ENCODE measurements at regions not wholly inside any gene's neighbourhood (a gene's known extent, or its start where the extent isn't known, plus 50 kb on each side); places are given as distances from the start of the nearest gene placed in this dataset.

GRCh38 chr18:30500240-30500945 is 542.1 kb downstream of the DSC3 start:
- Mint-ChIP-seq H3K4me3 (no peak overlapping the region), H3K4me1 (ENCODE audit: low read depth) (no peaks in the 10 kb centered on the region), H3K9me3 (peaks cover 8% of the 10 kb centered on the region), H3K36me3 (ENCODE audit: low read depth) (no peaks in the 10 kb centered on the region), H3K27ac (no peak overlapping the region), H3K27me3 (ENCODE audit: insufficient read depth) (no peaks in the 10 kb centered on the region)
- TF ChIP-seq, protein P1, sequence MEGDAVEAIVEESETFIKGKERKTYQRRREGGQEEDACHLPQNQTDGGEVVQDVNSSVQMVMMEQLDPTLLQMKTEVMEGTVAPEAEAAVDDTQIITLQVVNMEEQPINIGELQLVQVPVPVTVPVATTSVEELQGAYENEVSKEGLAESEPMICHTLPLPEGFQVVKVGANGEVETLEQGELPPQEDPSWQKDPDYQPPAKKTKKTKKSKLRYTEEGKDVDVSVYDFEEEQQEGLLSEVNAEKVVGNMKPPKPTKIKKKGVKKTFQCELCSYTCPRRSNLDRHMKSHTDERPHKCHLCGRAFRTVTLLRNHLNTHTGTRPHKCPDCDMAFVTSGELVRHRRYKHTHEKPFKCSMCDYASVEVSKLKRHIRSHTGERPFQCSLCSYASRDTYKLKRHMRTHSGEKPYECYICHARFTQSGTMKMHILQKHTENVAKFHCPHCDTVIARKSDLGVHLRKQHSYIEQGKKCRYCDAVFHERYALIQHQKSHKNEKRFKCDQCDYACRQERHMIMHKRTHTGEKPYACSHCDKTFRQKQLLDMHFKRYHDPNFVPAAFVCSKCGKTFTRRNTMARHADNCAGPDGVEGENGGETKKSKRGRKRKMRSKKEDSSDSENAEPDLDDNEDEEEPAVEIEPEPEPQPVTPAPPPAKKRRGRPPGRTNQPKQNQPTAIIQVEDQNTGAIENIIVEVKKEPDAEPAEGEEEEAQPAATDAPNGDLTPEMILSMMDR (IDR thresholded peaks at IDR 0.05): no peak
- DNase-seq: no peak

DNA sequence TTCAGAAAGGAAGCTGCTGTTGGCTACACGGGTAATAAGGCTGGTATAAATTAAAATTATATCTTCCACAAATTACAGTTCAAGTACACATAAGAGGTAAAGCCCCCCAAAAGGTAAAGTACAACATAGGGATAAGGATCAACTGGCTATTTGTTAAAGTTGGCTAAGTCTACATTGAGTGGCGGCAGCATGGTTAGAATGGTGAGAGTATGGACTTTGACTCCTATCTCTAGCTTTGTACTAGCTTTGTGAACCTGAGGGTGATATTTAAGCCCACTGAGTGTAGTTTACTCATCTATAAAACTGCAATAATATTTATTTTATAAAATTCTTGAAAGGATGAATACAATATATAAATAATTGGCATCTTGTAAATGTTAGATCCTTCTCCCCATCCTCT is 542.8 kb downstream of the DSC3 start:
- no peaks in the 10 kb centered on the region for H3K27me3 Mint-ChIP-seq (ENCODE audit: insufficient read depth)
- no peak for DNase-seq
- H3K27ac Mint-ChIP-seq: no peak overlapping the region
- no peaks in the 10 kb centered on the region for H3K4me1 Mint-ChIP-seq (ENCODE audit: low read depth)
- H3K9me3 Mint-ChIP-seq: peaks cover 11% of the 10 kb centered on the region
- H3K4me3 Mint-ChIP-seq: no peak overlapping the region
- TF ChIP-seq, protein P1 (IDR thresholded peaks at IDR 0.05): no peak
- H3K36me3 Mint-ChIP-seq (ENCODE audit: low read depth): no peaks in the 10 kb centered on the region

DNA sequence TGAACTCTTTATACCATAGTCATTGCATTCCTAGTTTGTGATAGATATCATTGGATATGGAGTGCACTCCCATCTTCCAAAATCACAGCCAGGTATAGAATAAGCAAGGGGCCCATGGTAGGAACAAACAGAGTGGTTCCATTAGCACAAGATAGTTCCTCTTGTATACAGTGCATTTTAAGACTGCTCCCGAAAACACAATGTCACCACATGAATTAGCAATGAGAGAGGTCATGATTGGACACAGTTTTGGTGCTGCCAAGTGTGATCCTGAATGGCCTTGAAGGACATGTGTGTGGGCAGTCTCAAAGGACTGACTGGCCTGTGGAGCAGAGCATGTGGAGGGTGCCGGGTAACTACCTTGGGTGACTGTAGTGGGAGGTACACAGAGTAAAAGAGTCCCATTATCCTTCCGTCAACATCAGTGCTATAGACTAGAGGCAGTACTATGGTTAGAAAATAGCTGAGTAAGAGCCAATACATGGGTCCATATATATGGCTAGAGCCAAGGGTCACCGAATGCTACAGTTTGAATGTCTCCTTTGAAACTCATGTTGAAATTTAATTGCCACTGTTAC is 549.9 kb downstream of the DSC3 start:
- Mint-ChIP-seq H3K36me3 (ENCODE audit: low read depth) (no peaks in the 10 kb centered on the region; the same call in 1 of the 2 replicates), H3K27me3 (ENCODE audit: insufficient read depth) (no peaks in the 10 kb centered on the region), H3K4me1 (ENCODE audit: low read depth) (no peaks in the 10 kb centered on the region), H3K4me3 (no peak overlapping the region), H3K9me3 (peaks cover 4% of the 10 kb centered on the region; the same call in 1 of the 2 replicates), H3K27ac (no peak overlapping the region)
- TF ChIP-seq, protein P1 (IDR thresholded peaks at IDR 0.05): no peak
- DNase-seq: no peak

- Mint-ChIP-seq H3K4me1 (ENCODE audit: low read depth) (no peaks in the 10 kb centered on the region), H3K9me3 (peaks cover 4% of the 10 kb centered on the region; the same call in 1 of the 2 replicates)
- TF ChIP-seq, protein P1 (IDR thresholded peaks at IDR 0.05): no peak
Observed at GRCh38 chr18:30491815-30492551, 550.6 kb downstream of the DSC3 start.

DNA sequence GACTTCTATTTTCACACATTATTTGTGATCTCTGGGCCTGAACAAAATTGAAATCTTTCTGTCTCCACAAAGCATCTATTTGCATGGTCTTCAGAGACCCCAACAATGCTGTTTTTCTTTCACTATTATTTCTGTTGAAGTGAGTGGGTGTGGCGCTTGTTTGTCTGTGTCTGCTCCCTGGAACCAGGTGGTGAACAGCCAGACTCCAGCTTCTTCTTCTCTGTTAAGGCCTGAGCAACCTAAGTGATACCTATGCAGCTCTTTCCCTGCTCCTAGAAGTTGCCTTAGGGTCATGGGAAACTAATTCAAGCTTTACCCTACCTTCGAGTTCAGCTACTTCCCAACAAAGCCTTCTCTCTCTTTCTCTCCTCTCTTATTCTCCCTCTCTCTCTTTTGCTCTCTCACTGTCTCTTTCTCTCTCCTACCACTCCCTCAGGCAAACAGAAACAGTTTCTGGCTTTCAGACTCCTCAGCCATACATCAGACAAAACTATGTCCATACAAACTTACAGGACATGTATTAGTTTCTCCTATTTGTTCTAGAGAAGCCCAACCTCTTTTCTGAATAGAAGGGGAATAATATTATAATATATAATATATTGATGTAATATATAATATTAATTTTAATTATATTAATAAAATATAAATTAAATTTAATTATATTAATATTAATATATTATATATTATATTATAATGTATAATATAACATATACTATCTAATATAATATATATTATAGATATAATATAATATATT is 552.5 kb downstream of the DSC3 start:
- TF ChIP-seq, protein P1 (IDR thresholded peaks at IDR 0.05): no peak
- DNase-seq: no peak
- peaks cover 6% of the 10 kb centered on the region; the same call in 1 of the 2 replicates for H3K9me3 Mint-ChIP-seq
- H3K27ac Mint-ChIP-seq: no peak overlapping the region
- no peaks in the 10 kb centered on the region; the same call in 1 of the 2 replicates for H3K36me3 Mint-ChIP-seq (ENCODE audit: low read depth)
- no peaks in the 10 kb centered on the region for H3K4me1 Mint-ChIP-seq (ENCODE audit: low read depth)
- H3K4me3 Mint-ChIP-seq: no peak overlapping the region
- H3K27me3 Mint-ChIP-seq (ENCODE audit: insufficient read depth): no peaks in the 10 kb centered on the region

More at GRCh38 chr18:30491815-30492551, 550.6 kb downstream of the DSC3 start:
- Mint-ChIP-seq H3K27me3 (ENCODE audit: insufficient read depth) (no peaks in the 10 kb centered on the region), H3K36me3 (ENCODE audit: low read depth) (no peaks in the 10 kb centered on the region; the same call in 1 of the 2 replicates), H3K27ac (no peak overlapping the region), H3K4me3 (no peak overlapping the region)
- no peak for DNase-seq

Data from HFFc6 (cell line).